ENCODE measurements at regions not wholly inside any gene's neighbourhood (a gene's known extent, or its start where the extent isn't known, plus 50 kb on each side); places are given as distances from the start of the nearest gene placed in this dataset.

- TF ChIP-seq CTCF (IDR thresholded peaks at IDR 0.05) (no peak), ZFX (IDR thresholded peaks at IDR 0.05; ENCODE audit: borderline replicate concordance) (no peak)
Measured at GRCh38 chr5:124480022-124480421, 266.4 kb downstream of the ZNF608 start.

All from 22Rv1 (cell line).